Activated naive CD4-positive, alpha-beta T cell treated with anti-CD3 and anti-CD28 coated beads, Interleukin-2, amount 10 ng/mL, durations not matched to agents 7 days and 5 days (primary cell): ENCODE measurements at regions not wholly inside any gene's neighbourhood (a gene's known extent, or its start where the extent isn't known, plus 50 kb on each side); places are given as distances from the start of the nearest gene placed in this dataset.

ENCODE experiments used
- CTCF ChIA-PET: fragments of 350-600 bp; sonication (Branson Sonifier 250); formaldehyde crosslinking; loops from one replicate; lab custom pipeline; 2021; ENCODE audit warnings: antibody characterized with exemption; lab: Charles Lee
- DNase-seq: peaks from one replicate; pipeline ENCODE4 v3.0.0-alpha.2; 2020
- H3K27ac Mint-ChIP-seq: one replicate; pipeline ENCODE4 v1.8.0; 2021; ENCODE audit warnings: mild to moderate bottlenecking, moderate library complexity, mixed read lengths
- H3K27me3 Mint-ChIP-seq: one replicate; pipeline ENCODE4 v1.8.0; 2021; ENCODE audit warnings: mild to moderate bottlenecking, mixed read lengths
- H3K36me3 Mint-ChIP-seq: one replicate; pipeline ENCODE4 v1.8.0; 2021; ENCODE audit warnings: mixed read lengths
- H3K4me1 Mint-ChIP-seq: one replicate; pipeline ENCODE4 v1.8.0; 2021; ENCODE audit warnings: mixed read lengths
- H3K4me3 Mint-ChIP-seq: one replicate; pipeline ENCODE4 v1.8.0; 2021; ENCODE audit warnings: mild to moderate bottlenecking, moderate library complexity, mixed read lengths
- H3K9me3 Mint-ChIP-seq: one replicate; pipeline ENCODE4 v1.8.0; 2021; ENCODE audit warnings: mixed read lengths

DNA sequence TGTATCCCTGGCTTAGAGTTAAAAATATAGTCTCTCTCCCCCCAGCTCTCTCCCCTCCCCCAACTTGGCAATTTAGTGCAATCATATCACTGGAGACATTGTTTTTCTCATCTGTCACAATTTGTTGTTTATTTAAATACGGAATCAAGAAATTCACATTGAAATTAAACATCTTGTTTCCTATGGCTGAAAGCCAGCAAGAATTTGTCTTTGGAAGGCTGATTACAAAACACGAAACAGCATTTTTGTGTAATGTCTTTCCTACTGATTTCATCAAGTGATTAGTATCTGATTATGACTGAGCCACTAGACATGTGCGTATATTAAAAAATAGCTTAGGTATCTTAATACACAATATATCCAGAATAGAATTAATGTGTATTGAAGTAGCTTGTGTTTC is 119.7 kb downstream of the LYPLAL1 start:
- CTCF ChIA-PET, result no interaction called here
- DNase-seq, result no peak
- no peaks in the 10 kb centered on the region for H3K36me3 Mint-ChIP-seq
- H3K27ac Mint-ChIP-seq, result no peak overlapping the region
- H3K4me3 Mint-ChIP-seq, result no peak overlapping the region
- no peaks in the 10 kb centered on the region for H3K27me3 Mint-ChIP-seq
- H3K4me1 Mint-ChIP-seq, result no peaks in the 10 kb centered on the region
- H3K9me3 Mint-ChIP-seq, result no peaks in the 10 kb centered on the region

DNA sequence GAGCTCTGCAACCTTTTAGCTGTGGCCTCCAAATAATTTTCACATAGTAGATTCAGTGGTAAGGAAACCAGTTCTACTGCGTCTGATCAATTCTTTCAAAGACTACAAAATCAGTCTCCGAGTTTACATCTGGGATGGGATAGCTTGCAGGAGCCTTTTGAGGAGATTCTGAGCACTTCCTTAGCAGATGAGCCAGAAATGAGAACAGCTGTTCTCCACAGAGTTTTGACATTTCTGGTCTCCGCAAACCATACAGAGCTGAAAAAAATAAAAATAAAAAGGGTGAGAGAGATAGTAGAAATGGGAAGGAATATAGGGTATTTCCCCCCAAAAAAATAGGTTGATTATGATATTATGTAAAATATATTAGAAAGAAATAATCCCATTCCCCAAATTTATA is 119.3 kb downstream of the LYPLAL1 start:
- H3K27ac Mint-ChIP-seq, result no peak overlapping the region
- CTCF ChIA-PET, result no interaction called here
- no peaks in the 10 kb centered on the region for H3K9me3 Mint-ChIP-seq
- no peaks in the 10 kb centered on the region for H3K27me3 Mint-ChIP-seq
- no peaks in the 10 kb centered on the region for H3K4me1 Mint-ChIP-seq
- no peak for DNase-seq
- no peaks in the 10 kb centered on the region for H3K36me3 Mint-ChIP-seq
- H3K4me3 Mint-ChIP-seq, result no peak overlapping the region

DNA sequence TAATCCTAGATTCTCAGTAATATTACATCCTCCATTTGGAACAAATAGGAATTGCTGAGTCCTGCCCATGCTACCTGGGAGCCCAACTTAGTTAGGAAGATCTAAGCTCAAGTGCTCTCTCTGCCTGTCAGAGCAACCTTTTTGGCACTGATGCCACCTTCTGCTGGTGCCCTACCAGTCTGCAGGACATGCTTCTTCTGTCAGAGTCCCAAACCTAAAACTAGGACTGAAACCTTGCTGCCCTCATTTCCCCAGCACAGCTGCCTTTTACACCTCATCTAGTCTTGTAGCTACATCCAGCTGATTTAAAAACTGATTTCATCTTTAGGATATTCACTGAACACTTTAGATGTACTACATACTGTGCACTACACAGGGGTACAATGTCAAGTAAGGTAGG is 118.7 kb downstream of the LYPLAL1 start:
- CTCF ChIA-PET, result no interaction called here
- Mint-ChIP-seq H3K27me3 (no peaks in the 10 kb centered on the region), H3K36me3 (no peaks in the 10 kb centered on the region), H3K27ac (no peak overlapping the region), H3K4me1 (no peaks in the 10 kb centered on the region), H3K9me3 (no peaks in the 10 kb centered on the region), H3K4me3 (no peak overlapping the region)
- DNase-seq, result no peak

- no peaks in the 10 kb centered on the region for H3K4me1 Mint-ChIP-seq
- no peaks in the 10 kb centered on the region for H3K27me3 Mint-ChIP-seq
- H3K27ac Mint-ChIP-seq, result no peak overlapping the region
- no peaks in the 10 kb centered on the region for H3K9me3 Mint-ChIP-seq
- no peak for DNase-seq
- CTCF ChIA-PET, result no interaction called here
- no peak overlapping the region for H3K4me3 Mint-ChIP-seq
- no peaks in the 10 kb centered on the region for H3K36me3 Mint-ChIP-seq
These were observed 115.5 kb downstream of the LYPLAL1 start for GRCh38 chr1:219289171-219289570.

DNA sequence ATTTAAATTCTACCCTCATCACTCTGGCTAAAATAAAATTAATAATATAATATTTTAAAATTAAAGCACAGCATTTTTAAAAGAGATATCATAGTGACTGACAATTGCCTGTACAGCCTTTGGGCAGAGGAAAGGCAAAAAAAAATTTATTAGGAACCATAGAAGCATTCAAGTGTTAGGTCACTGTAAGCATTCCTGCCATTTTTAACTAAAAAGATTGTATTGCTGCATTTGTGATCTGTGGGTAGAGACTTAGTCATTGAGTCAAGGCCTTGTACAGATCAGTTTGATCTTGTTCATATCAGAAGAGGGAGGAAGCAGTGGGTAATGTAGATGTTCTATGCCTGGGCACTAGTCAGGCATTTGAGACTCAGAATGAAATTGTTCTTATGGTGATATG is 109.9 kb downstream of the LYPLAL1 start:
- Mint-ChIP-seq H3K36me3 (no peaks in the 10 kb centered on the region), H3K4me3 (no peak overlapping the region)
- CTCF ChIA-PET, result no interaction called here

GRCh38 chr1:219281831-219282230 is 108.2 kb downstream of the LYPLAL1 start:
- no peaks in the 10 kb centered on the region for H3K36me3 Mint-ChIP-seq
- no peaks in the 10 kb centered on the region for H3K9me3 Mint-ChIP-seq
- H3K4me1 Mint-ChIP-seq, result no peaks in the 10 kb centered on the region
- no peak overlapping the region for H3K4me3 Mint-ChIP-seq
- H3K27me3 Mint-ChIP-seq, result no peaks in the 10 kb centered on the region
- no peak for DNase-seq
- CTCF ChIA-PET, result no interaction called here
- no peak overlapping the region for H3K27ac Mint-ChIP-seq

More for the DNA sequence above, 109.9 kb downstream of the LYPLAL1 start:
- DNase-seq, result no peak
- Mint-ChIP-seq H3K9me3 (no peaks in the 10 kb centered on the region), H3K27me3 (no peaks in the 10 kb centered on the region), H3K4me1 (no peaks in the 10 kb centered on the region), H3K27ac (no peak overlapping the region)

DNA sequence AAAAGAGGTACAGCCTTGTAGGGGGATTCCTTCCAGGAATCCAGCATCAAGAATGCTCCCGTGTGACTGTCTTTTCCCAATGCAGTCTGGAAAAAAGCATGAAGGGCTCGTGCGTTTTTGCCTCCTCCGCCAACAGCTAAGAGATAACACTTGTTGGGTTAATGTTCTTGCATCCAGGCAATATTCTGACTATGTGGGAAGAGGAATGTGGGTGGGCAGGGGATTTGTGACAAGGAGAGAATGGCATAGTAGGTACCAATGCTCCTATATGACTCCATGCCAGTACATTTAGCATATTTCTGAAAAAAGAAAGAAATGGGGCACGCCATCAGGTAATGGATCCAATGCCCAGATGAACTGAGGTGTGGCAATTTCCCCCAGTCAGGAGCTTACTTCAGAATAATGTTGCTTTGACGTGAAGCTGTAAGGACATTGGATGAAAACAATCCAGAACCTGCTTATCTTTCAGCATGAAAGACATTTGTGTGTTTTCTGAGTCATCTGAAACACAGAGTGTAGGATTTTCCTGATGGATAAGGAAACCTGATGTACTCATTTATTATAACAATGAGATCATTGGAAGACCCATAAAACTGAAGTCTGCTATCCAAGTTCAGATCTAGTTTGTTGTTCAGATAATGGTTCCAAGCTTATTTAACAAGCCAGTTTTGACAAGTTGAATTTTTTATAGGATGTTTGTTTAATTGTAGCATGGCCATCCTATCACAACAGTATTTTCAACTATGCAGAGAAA is 105.5 kb downstream of the LYPLAL1 start:
- H3K27me3 Mint-ChIP-seq, result no peaks in the 10 kb centered on the region
- no peaks in the 10 kb centered on the region for H3K9me3 Mint-ChIP-seq
- no peaks in the 10 kb centered on the region for H3K36me3 Mint-ChIP-seq
- H3K27ac Mint-ChIP-seq, result no peak overlapping the region
- no peak for DNase-seq
- H3K4me3 Mint-ChIP-seq, result no peak overlapping the region
- H3K4me1 Mint-ChIP-seq, result no peaks in the 10 kb centered on the region
- CTCF ChIA-PET, result no interaction called here

DNA sequence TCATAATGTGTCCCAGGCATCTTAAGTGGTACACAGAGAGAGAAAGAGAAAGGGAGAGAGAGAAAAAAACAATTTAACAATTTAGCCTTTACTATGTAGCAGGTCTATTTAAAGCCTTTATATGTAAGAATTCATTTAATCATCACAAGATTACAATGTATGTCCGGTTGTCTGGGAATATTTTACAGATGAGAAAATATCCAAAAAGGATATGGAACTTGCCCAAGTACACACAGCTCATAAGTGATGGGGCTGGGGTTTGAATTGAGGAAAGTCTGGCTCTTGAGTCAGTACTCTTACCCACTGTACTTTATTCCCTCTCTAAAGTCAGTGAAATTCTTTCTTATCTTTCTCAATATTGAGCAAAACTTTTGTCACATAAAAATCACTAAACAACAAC is 104.6 kb downstream of the LYPLAL1 start:
- no peaks in the 10 kb centered on the region for H3K27me3 Mint-ChIP-seq
- H3K4me3 Mint-ChIP-seq, result no peak overlapping the region
- no peak overlapping the region for H3K27ac Mint-ChIP-seq
- H3K9me3 Mint-ChIP-seq, result no peaks in the 10 kb centered on the region
- CTCF ChIA-PET, result no interaction called here
- DNase-seq, result no peak
- no peaks in the 10 kb centered on the region for H3K36me3 Mint-ChIP-seq
- H3K4me1 Mint-ChIP-seq, result no peaks in the 10 kb centered on the region

GRCh38 chr1:219277304-219278105 is 103.8 kb downstream of the LYPLAL1 start:
- DNase-seq, result no peak
- H3K27me3 Mint-ChIP-seq, result no peaks in the 10 kb centered on the region
- H3K36me3 Mint-ChIP-seq, result no peaks in the 10 kb centered on the region
- no peaks in the 10 kb centered on the region for H3K4me1 Mint-ChIP-seq
- H3K27ac Mint-ChIP-seq, result no peak overlapping the region
- no peak overlapping the region for H3K4me3 Mint-ChIP-seq
- CTCF ChIA-PET, result no interaction called here
- H3K9me3 Mint-ChIP-seq, result no peaks in the 10 kb centered on the region

DNA sequence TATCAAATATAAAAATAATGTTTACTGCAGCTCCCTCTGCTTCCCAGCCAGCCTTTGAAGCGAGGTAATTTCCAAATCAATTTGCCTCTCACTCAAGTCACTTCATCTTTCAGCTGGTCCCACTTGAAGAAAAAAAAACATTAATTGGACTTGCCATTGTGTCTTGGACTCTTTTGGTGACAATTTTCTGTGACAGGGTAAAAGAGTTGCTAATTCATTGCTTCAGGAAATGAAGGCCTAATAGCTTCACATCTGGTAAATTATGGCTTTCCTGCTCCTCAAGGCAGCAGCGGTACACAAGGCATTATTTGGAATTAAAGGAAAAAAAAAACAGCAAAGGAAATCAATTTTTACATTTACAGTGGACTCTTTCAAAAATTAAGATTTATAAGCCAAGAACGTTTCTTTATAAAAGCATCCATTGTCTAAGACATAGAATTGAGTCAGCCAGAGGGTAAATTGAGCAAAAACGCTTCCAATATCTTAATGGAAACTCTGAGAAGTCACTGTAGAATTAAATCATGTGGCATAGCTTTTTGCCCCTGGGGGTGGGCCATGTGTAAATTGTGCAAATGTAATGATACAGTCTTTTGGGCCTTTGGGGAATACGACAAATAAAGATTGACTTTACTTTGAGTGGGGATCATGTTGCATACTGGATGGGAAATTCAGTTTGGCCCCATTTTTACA is 102.5 kb downstream of the LYPLAL1 start:
- CTCF ChIA-PET, result no interaction called here
- no peaks in the 10 kb centered on the region for H3K36me3 Mint-ChIP-seq
- no peaks in the 10 kb centered on the region for H3K4me1 Mint-ChIP-seq
- H3K27me3 Mint-ChIP-seq, result no peaks in the 10 kb centered on the region
- H3K4me3 Mint-ChIP-seq, result no peak overlapping the region
- no peaks in the 10 kb centered on the region for H3K9me3 Mint-ChIP-seq
- DNase-seq, result no peak
- H3K27ac Mint-ChIP-seq, result no peak overlapping the region

- Mint-ChIP-seq H3K9me3 (no peaks in the 10 kb centered on the region), H3K27me3 (no peaks in the 10 kb centered on the region), H3K4me1 (no peaks in the 10 kb centered on the region), H3K36me3 (no peaks in the 10 kb centered on the region), H3K4me3 (no peak overlapping the region), H3K27ac (no peak overlapping the region)
- DNase-seq, result no peak
- CTCF ChIA-PET, result no interaction called here
These were observed 99.5 kb downstream of the LYPLAL1 start for GRCh38 chr1:219273088-219273686.

GRCh38 chr1:219271818-219272535 is 98.3 kb downstream of the LYPLAL1 start:
- H3K27me3 Mint-ChIP-seq, result no peaks in the 10 kb centered on the region
- H3K36me3 Mint-ChIP-seq, result no peaks in the 10 kb centered on the region
- H3K27ac Mint-ChIP-seq, result no peak overlapping the region
- CTCF ChIA-PET, result interaction anchor here (0.7 kb wide), 1 partner anchor 14 kb away, joined by 3 read pairs; no protein-coding TSS in a partner anchor
- no peak for DNase-seq
- H3K4me1 Mint-ChIP-seq, result no peaks in the 10 kb centered on the region
- H3K9me3 Mint-ChIP-seq, result no peaks in the 10 kb centered on the region
- H3K4me3 Mint-ChIP-seq, result no peak overlapping the region

- H3K27me3 Mint-ChIP-seq, result no peaks in the 10 kb centered on the region
- H3K27ac Mint-ChIP-seq, result no peak overlapping the region
- no peaks in the 10 kb centered on the region for H3K9me3 Mint-ChIP-seq
- no peaks in the 10 kb centered on the region for H3K4me1 Mint-ChIP-seq
- CTCF ChIA-PET, result no interaction called here
- no peaks in the 10 kb centered on the region for H3K36me3 Mint-ChIP-seq
- no peak overlapping the region for H3K4me3 Mint-ChIP-seq
- DNase-seq, result no peak
These were observed 95.5 kb downstream of the LYPLAL1 start for GRCh38 chr1:219269171-219269570.

- H3K9me3 Mint-ChIP-seq, result peaks cover 8% of the 10 kb centered on the region
- no peak overlapping the region for H3K4me3 Mint-ChIP-seq
- no peaks in the 10 kb centered on the region for H3K27me3 Mint-ChIP-seq
- no peaks in the 10 kb centered on the region for H3K36me3 Mint-ChIP-seq
- no peak overlapping the region for H3K27ac Mint-ChIP-seq
- DNase-seq, result no peak
- H3K4me1 Mint-ChIP-seq, result no peaks in the 10 kb centered on the region
- CTCF ChIA-PET, result no interaction called here
These were observed 92.8 kb downstream of the LYPLAL1 start for GRCh38 chr1:219266524-219266923.
